Astrocyte (in vitro differentiated cells and primary cell): ENCODE measurements at regions not wholly inside any gene's neighbourhood (a gene's known extent, or its start where the extent isn't known, plus 50 kb on each side); places are given as distances from the start of the nearest gene placed in this dataset.
"Not testable (repeated sequence)": the region's sequence is repeated elsewhere in the genome, so short reads cannot be mapped to it uniquely, and the experiment has no call there.

Experiments
- DNase-seq: peaks from one replicate; pipeline ENCODE4 v3.0.0-alpha.2; 2010; ENCODE audit warnings: low read depth
- FAIRE-seq: peaks from 2 replicates; lab custom pipeline; 2011; peaks lifted over from hg19 to GRCh38; lab: Jason Lieb, UNC
- H2AFZ ChIP-seq: 2 replicates; pipeline ENCODE4 v1.6.0; 2012; ENCODE audit warnings: low read depth, low read length, inconsistent platforms
- H3K27ac ChIP-seq: 2 replicates; pipeline ENCODE4 v1.5.1; 2011; ENCODE audit warnings: low read depth, low read length, inconsistent platforms
- H3K27me3 ChIP-seq: 2 replicates; pipeline ENCODE4 v1.6.0; 2011; ENCODE audit warnings: low read length, inconsistent platforms; ENCODE audit not compliant: insufficient read depth
- H3K36me3 ChIP-seq: 2 replicates; pipeline ENCODE4 v1.5.1; 2011; ENCODE audit warnings: low read length, inconsistent platforms; ENCODE audit not compliant: insufficient read depth
- H3K4me1 ChIP-seq: 2 replicates; pipeline ENCODE4 v1.5.1; 2011; ENCODE audit warnings: low read length, inconsistent platforms; ENCODE audit not compliant: insufficient read depth
- H3K4me2 ChIP-seq: 2 replicates; pipeline ENCODE4 v1.6.0; 2012; ENCODE audit warnings: low read length, inconsistent platforms
- H3K4me3 ChIP-seq: 2 replicates; pipeline ENCODE4 v1.5.1; 2011; ENCODE audit warnings: low read depth, mild to moderate bottlenecking, low read length, inconsistent platforms; ENCODE audit not compliant: insufficient read depth
- H3K79me2 ChIP-seq: 2 replicates; pipeline ENCODE4 v1.6.0; 2012; ENCODE audit warnings: mild to moderate bottlenecking, low read length, inconsistent platforms; ENCODE audit not compliant: insufficient read depth
- H3K9ac ChIP-seq: 2 replicates; pipeline ENCODE4 v1.6.0; 2012; ENCODE audit warnings: mild to moderate bottlenecking, low read length, inconsistent platforms
- H3K9me3 ChIP-seq: 2 replicates; pipeline ENCODE4 v1.5.1; 2012; ENCODE audit warnings: low read depth, mild to moderate bottlenecking, low read length, inconsistent platforms; ENCODE audit not compliant: insufficient read depth
- H4K20me1 ChIP-seq: 2 replicates; pipeline ENCODE4 v1.6.0; 2012; ENCODE audit warnings: low read length, inconsistent platforms; ENCODE audit not compliant: insufficient read depth
- H3K27ac Mint-ChIP-seq: one replicate; pipeline ENCODE4 v1.8.0; 2021; ENCODE audit warnings: mild to moderate bottlenecking, mixed read lengths; ENCODE audit not compliant: unreplicated experiment
- H3K27me3 Mint-ChIP-seq: one replicate; pipeline ENCODE4 v1.8.0; 2021; ENCODE audit warnings: low read depth, mixed read lengths; ENCODE audit not compliant: unreplicated experiment
- H3K36me3 Mint-ChIP-seq: one replicate; pipeline ENCODE4 v1.8.0; 2021; ENCODE audit warnings: low read depth, mixed read lengths; ENCODE audit not compliant: unreplicated experiment
- H3K4me1 Mint-ChIP-seq: one replicate; pipeline ENCODE4 v1.8.0; 2021; ENCODE audit warnings: low read depth, mixed read lengths; ENCODE audit not compliant: unreplicated experiment
- H3K4me3 Mint-ChIP-seq: one replicate; pipeline ENCODE4 v1.8.0; 2021; ENCODE audit warnings: mild to moderate bottlenecking, moderate library complexity, mixed read lengths; ENCODE audit not compliant: unreplicated experiment
- H3K9me3 Mint-ChIP-seq: one replicate; pipeline ENCODE4 v1.8.0; 2021; ENCODE audit warnings: mild to moderate bottlenecking, mixed read lengths; ENCODE audit not compliant: unreplicated experiment
- EZH2 ChIP-seq: IDR thresholded peaks from 2 replicates; pipeline ENCODE4 v1.6.1; 2012; ENCODE audit warnings: mild to moderate bottlenecking, low read length, inconsistent platforms; ENCODE audit not compliant: insufficient read depth
- TF ChIP-seq, protein P1 (sequence below): IDR thresholded peaks from 2 replicates; pipeline ENCODE4 v1.5.1; 2011; ENCODE audit warnings: low read depth, mild to moderate bottlenecking, inconsistent platforms, low read length, moderate library complexity; ENCODE audit not compliant: insufficient read depth

DNA sequence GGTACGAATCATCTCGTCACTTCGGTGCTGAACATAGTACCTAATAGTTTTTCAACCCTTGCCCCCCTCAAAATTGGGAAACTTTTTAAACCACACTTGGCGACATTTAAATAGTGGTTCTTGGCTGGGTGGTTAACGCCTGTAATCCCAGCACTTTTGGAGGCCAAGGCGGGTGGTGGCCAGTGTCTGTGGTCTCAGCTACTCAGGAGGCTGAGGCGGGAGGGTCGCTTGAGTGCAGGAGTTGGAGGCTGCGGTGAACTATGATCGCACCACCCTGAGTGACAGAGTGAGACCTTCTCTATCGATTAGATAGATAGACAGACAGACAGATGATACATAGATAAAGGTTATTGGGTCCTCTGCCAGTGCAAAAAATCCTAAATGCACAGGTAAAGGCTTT lies 55.5 kb upstream of the RASAL2 start:
- DNase-seq = no peak
- Histone ChIP-seq H3K4me1 (peaks cover 4% of the 10 kb centered on the region), H3K79me2 (no peaks in the 10 kb centered on the region), H3K9ac (peak overlapping the region; percentile 78), H3K27me3 (no peaks in the 10 kb centered on the region), H3K4me2 (peak overlapping the region; percentile 87), H3K27ac (peak overlapping the region; percentile 45), H3K9me3 (no peaks in the 10 kb centered on the region), H3K4me3 (peak overlapping the region; percentile 63), H3K36me3 (no peaks in the 10 kb centered on the region), H2AFZ (peak overlapping the region; percentile 92), H4K20me1 (no peaks in the 10 kb centered on the region)
- TF ChIP-seq EZH2 = no peak
- TF ChIP-seq, protein P1, sequence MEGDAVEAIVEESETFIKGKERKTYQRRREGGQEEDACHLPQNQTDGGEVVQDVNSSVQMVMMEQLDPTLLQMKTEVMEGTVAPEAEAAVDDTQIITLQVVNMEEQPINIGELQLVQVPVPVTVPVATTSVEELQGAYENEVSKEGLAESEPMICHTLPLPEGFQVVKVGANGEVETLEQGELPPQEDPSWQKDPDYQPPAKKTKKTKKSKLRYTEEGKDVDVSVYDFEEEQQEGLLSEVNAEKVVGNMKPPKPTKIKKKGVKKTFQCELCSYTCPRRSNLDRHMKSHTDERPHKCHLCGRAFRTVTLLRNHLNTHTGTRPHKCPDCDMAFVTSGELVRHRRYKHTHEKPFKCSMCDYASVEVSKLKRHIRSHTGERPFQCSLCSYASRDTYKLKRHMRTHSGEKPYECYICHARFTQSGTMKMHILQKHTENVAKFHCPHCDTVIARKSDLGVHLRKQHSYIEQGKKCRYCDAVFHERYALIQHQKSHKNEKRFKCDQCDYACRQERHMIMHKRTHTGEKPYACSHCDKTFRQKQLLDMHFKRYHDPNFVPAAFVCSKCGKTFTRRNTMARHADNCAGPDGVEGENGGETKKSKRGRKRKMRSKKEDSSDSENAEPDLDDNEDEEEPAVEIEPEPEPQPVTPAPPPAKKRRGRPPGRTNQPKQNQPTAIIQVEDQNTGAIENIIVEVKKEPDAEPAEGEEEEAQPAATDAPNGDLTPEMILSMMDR = no peak
- Mint-ChIP-seq H3K27ac (no peak overlapping the region), H3K9me3 (peaks cover 2% of the 10 kb centered on the region), H3K36me3 (no peaks in the 10 kb centered on the region), H3K4me3 (peak overlapping the region; percentile 45), H3K27me3 (peaks cover 1% of the 10 kb centered on the region), H3K4me1 (no peaks in the 10 kb centered on the region)
- no peak for FAIRE-seq

DNA sequence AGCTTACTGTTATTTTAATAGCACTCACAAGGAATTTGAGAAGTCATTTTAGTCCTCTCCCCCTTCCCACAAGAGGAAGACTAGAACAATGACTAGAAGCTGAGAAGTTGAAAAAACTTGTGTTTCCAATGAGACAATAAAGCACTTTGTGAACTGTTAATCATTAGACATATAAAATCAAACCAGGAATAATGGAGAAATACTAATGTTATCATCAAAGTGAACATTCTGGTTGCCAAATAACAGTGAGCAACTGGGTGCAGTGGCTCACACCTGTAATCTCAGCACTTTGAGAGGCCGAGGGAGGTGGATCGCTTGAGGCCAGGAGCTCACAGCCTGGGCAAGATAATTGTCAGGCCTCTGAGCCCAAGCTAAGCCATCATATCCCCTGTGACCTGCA lies 54.0 kb upstream of the RASAL2 start:
- no peaks in the 10 kb centered on the region for H3K9me3 ChIP-seq
- H3K9me3 Mint-ChIP-seq = peaks cover 2% of the 10 kb centered on the region
- H3K4me1 Mint-ChIP-seq = no peaks in the 10 kb centered on the region
- H4K20me1 ChIP-seq = no peaks in the 10 kb centered on the region
- H3K27me3 Mint-ChIP-seq = no peaks in the 10 kb centered on the region
- H3K27me3 ChIP-seq = no peaks in the 10 kb centered on the region
- DNase-seq = no peak
- H3K4me1 ChIP-seq = peaks cover 4% of the 10 kb centered on the region
- TF ChIP-seq, protein P1 = no peak
- no peak for TF ChIP-seq EZH2
- H3K9ac ChIP-seq = no peak overlapping the region
- no peak overlapping the region for H3K27ac Mint-ChIP-seq
- no peak for FAIRE-seq
- no peak overlapping the region for H3K4me2 ChIP-seq
- H3K27ac ChIP-seq = no peak overlapping the region
- H3K4me3 Mint-ChIP-seq = no peak overlapping the region
- H3K79me2 ChIP-seq = no peaks in the 10 kb centered on the region
- H3K4me3 ChIP-seq = no peak overlapping the region
- no peaks in the 10 kb centered on the region for H3K36me3 ChIP-seq
- H2AFZ ChIP-seq = no peak overlapping the region
- no peaks in the 10 kb centered on the region for H3K36me3 Mint-ChIP-seq

DNA sequence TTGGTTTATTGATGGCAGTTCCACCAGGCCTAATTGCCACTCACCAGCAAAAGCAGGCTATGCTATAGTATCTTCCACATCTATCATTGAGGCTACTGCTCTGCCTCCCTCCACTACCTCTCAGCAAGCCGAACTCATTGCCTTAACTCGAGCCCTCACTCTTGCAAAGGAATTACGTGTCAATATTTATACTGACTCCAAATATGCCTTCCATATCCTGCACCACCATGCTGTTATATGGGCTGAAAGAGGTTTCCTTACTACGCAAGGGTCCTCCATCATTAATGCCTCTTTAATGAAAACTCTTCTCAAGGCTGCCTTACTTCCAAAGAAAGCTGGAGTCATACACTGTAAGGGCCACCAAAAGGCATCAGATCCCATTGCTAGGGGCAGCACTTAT lies 50.0 kb upstream of the RASAL2 start:
- H3K79me2 ChIP-seq, H4K20me1 ChIP-seq, FAIRE-seq, H3K4me3 ChIP-seq, H3K9me3 Mint-ChIP-seq, H3K36me3 Mint-ChIP-seq, H3K9ac ChIP-seq, H3K27me3 ChIP-seq, DNase-seq, H3K9me3 ChIP-seq, H2AFZ ChIP-seq, H3K36me3 ChIP-seq, H3K27me3 Mint-ChIP-seq, H3K27ac Mint-ChIP-seq, H3K4me1 ChIP-seq, H3K4me3 Mint-ChIP-seq, H3K4me1 Mint-ChIP-seq, H3K27ac ChIP-seq, H3K4me2 ChIP-seq: not testable (repeated sequence)
